Epithelial cell of proximal tubule (primary cell): ENCODE measurements at regions not wholly inside any gene's neighbourhood (a gene's known extent, or its start where the extent isn't known, plus 50 kb on each side); places are given as distances from the start of the nearest gene placed in this dataset.
"Not testable (repeated sequence)": the region's sequence is repeated elsewhere in the genome, so short reads cannot be mapped to it uniquely, and the experiment has no call there.

Experiments used
- DNase-seq: peaks from one replicate; pipeline ENCODE4 v3.0.0-alpha.2; 2011; ENCODE audit warnings: low read depth
- H3K4me3 ChIP-seq: 2 replicates; pipeline ENCODE4 v1.5.1; 2011; ENCODE audit warnings: low read depth, mild to moderate bottlenecking, low read length
- CTCF ChIP-seq: conservative IDR thresholded peaks from 2 replicates; pipeline ENCODE4 v1.5.1; 2012; ENCODE audit warnings: low read depth, mild to moderate bottlenecking, low read length

DNA sequence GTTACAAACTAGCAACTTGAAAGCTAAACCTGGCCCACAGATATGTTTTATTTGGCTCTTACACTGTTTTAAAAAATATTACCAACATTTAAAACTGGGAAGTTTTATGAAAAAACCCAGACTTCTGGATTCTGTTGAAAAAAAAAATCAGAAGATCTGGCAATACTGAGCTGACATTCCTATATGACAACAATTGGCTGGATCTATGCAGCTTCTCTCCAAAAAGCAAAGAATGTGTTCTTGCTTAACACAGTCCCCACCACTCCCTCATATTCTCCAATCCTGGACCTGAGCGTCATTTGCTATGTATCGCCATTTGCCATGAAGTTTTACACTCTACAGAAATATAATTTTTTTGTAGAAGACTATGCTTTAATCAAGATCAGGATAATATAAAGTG is 859.6 kb downstream of the LTN1 start:
- no peak for TF ChIP-seq CTCF
- DNase-seq = no peak
- no peak overlapping the region for H3K4me3 ChIP-seq

GRCh38 chr21:28132713-28133112 is 860.0 kb downstream of the LTN1 start:
- no peak overlapping the region for H3K4me3 ChIP-seq
- TF ChIP-seq CTCF = no peak
- DNase-seq = no peak

- no peak overlapping the region for H3K4me3 ChIP-seq
- no peak for TF ChIP-seq CTCF
- DNase-seq = no peak
Observed at GRCh38 chr21:28127175-28127785, 865.4 kb downstream of the LTN1 start.

GRCh38 chr21:28126521-28127174 is 866.0 kb downstream of the LTN1 start:
- H3K4me3 ChIP-seq = no peak overlapping the region
- TF ChIP-seq CTCF = no peak
- DNase-seq = no peak

- no peak for TF ChIP-seq CTCF
- no peak overlapping the region for H3K4me3 ChIP-seq
- no peak for DNase-seq
Observed at GRCh38 chr21:28124541-28124940, 868.1 kb downstream of the LTN1 start.

DNA sequence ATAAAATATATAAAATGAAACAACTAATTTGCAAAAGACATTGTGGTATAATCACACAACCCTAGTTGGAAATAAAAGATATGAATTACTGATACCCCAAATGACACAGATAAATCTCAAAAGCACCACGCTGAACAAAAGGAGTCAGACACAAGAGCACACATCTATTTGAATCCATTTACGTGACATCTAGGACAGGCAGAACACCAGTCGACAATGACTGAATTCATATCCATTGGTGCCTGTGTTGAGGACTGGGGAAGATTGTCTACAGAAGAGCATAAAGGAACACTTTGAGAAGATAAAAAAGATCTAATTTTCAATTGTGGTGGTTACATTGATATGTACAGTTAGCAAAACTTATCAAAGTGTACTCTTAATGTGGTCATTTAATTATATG is 874.1 kb downstream of the LTN1 start:
- no peak for TF ChIP-seq CTCF
- no peak overlapping the region for H3K4me3 ChIP-seq
- DNase-seq = no peak

GRCh38 chr21:28114986-28115385 is 877.7 kb downstream of the LTN1 start:
- not testable (repeated sequence) for H3K4me3 ChIP-seq, DNase-seq
